Activated T-cell treated with anti-CD3 and anti-CD28 coated beads, Interleukin-2, amount 50 U/mL, for 4 hours (primary cell): ENCODE measurements at regions not wholly inside any gene's neighbourhood (a gene's known extent, or its start where the extent isn't known, plus 50 kb on each side); places are given as distances from the start of the nearest gene placed in this dataset.

ENCODE experiments used
- ATAC-seq, 2 donors: fragments of 200-7000 bp; cut with Tn5 transposase; one replicate each; pipeline ENCODE4 v1.10.0; 2021
- DNase-seq: peaks from one replicate; pipeline ENCODE4 v3.0.0-alpha.2; 2020
- H3K27me3 Mint-ChIP-seq: one replicate; pipeline ENCODE4 v1.8.0; 2021; ENCODE audit warnings: low read depth, mixed read lengths
- H3K36me3 Mint-ChIP-seq: one replicate; pipeline ENCODE4 v1.8.0; 2022; ENCODE audit warnings: mixed read lengths; ENCODE audit not compliant: insufficient read depth
- H3K4me1 Mint-ChIP-seq: one replicate; pipeline ENCODE4 v1.8.0; 2021; ENCODE audit warnings: low read depth, mixed read lengths
- H3K4me3 Mint-ChIP-seq: one replicate; pipeline ENCODE4 v1.8.0; 2021; ENCODE audit warnings: mild to moderate bottlenecking, moderate library complexity, mixed read lengths
- H3K9me3 Mint-ChIP-seq: one replicate; pipeline ENCODE4 v1.8.0; 2021; ENCODE audit warnings: mixed read lengths

DNA sequence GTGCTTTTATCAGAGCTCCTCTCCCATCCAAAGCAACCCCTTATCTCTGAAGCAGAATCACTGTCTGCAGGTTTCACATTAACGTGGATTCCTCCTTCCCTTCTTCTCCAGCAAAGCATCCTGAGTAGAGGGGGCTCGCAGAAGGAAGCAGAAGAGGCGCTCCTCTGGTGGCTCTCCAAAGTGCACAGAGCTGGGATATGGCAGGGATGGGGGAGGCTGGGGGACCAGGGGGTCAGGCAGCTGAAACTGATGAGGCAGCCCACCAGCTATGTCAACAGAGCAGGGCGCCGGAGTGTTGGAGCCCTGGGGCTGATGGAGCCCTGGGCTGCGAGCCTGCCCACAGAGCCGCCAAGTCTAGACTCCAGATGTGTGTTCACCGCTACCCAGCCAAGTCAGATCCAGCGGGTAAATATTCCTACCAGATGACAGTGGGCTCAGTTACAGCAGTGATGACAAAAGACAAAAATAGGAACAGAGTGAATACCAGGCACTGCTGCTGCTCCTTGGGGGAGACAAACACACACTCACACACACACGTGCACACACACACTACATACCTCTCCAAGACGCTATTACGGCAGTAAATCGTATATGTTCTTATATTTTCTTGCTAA lies 678.3 kb upstream of the ID2 start:
- H3K27me3 Mint-ChIP-seq = no peaks in the 10 kb centered on the region
- no peak for DNase-seq
- ATAC-seq = no peak
- H3K9me3 Mint-ChIP-seq = no peaks in the 10 kb centered on the region
- no peak overlapping the region for H3K4me3 Mint-ChIP-seq
- H3K36me3 Mint-ChIP-seq = no peaks in the 10 kb centered on the region
- H3K4me1 Mint-ChIP-seq = no peaks in the 10 kb centered on the region

DNA sequence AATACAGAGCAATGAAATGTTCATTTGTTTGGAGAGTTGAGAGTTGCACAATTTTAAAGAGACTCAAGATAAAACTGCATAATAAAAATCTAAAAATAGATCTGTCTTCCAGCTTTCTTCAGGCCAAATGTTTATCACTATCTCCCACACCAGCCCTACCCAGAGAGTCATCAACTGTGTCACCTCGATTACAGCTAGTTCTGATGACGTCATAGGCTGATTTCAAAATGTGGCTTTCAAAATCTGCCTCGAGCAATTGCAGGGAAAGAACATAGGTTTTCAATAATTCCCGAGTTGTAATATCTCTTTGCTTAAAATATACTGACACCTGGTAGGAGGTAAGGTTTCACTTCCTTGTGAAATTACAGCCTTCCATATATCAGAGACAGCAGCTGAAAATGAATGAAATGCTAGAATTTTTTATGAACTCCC lies 677.6 kb upstream of the ID2 start:
- DNase-seq (no peak), ATAC-seq (no peak)
- no peaks in the 10 kb centered on the region for H3K27me3 Mint-ChIP-seq
- H3K4me1 Mint-ChIP-seq = no peaks in the 10 kb centered on the region
- H3K4me3 Mint-ChIP-seq = no peak overlapping the region
- H3K9me3 Mint-ChIP-seq = no peaks in the 10 kb centered on the region
- no peaks in the 10 kb centered on the region for H3K36me3 Mint-ChIP-seq

DNA sequence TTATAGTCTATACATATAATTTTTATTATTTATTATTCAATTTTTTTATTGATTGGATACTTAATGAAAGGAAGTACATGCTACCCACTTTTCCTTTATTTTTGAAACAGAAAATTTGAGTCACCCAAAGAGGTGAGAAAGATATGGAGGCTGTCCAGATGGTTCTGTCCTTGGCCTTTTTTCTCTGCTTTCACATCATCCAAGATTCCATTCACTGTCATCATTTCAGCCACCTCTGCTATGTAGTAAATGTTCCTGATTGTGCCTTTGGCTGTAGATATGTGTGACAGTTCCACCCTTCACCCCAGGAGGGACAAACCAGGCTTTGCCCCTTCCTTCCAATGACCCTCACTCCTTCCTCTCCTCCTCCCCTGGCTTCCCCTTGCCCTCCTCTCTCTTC lies 675.7 kb upstream of the ID2 start:
- Mint-ChIP-seq H3K4me1 (no peaks in the 10 kb centered on the region), H3K27me3 (no peaks in the 10 kb centered on the region), H3K9me3 (no peaks in the 10 kb centered on the region), H3K36me3 (no peaks in the 10 kb centered on the region), H3K4me3 (no peak overlapping the region)
- DNase-seq = no peak
- ATAC-seq = no peak

DNA sequence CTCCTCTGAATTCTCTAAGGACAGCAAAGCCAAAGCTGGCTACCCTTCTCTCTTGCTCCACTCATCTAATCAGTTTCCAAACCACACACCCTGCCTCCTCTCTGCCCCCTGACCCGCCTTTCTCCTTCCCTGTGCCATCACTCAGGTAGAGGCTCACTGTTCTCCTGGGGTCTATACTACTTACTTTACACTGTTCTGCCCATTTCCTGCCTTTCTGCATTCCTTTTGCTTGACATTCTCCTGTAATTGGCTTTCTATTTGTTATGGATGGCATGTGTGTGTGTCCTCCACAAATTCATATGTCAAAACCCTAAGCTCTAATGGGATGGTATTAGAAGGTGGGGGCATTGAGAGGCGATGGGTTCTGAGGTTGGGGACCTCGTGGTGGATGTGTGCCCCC lies 675.2 kb upstream of the ID2 start:
- H3K9me3 Mint-ChIP-seq = no peaks in the 10 kb centered on the region
- ATAC-seq (no peak), DNase-seq (no peak)
- H3K36me3 Mint-ChIP-seq = no peaks in the 10 kb centered on the region
- no peaks in the 10 kb centered on the region for H3K27me3 Mint-ChIP-seq
- no peak overlapping the region for H3K4me3 Mint-ChIP-seq
- H3K4me1 Mint-ChIP-seq = no peaks in the 10 kb centered on the region

DNA sequence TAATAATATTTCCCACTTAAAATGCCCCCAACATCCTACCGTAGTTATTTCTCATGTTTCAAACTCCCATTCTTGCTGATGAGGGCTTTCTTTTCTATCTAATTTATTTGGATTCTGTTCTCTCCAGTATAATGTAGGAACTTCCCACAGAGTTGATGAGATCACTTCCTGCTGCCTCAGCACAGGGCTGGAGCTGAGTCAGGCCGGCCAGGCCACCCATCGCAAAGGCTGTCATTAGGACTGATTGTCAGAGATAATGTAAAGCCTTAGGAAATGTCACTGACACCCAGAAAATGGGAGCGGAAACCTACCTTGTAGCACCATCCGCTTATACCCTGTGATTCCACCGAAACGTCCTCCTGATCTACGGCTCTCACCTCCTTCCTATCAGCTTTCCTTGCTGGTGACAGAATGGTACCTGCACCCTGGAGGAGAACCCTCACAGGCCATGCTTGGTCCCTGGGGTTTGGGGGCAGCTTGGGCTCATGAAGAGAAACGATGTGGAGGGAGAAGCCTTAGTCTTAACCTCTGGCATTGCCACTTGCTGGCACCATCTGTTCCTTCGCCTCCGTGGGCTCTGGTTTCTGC lies 672.8 kb upstream of the ID2 start:
- Mint-ChIP-seq H3K4me3 (no peak overlapping the region), H3K4me1 (no peaks in the 10 kb centered on the region), H3K27me3 (no peaks in the 10 kb centered on the region), H3K36me3 (no peaks in the 10 kb centered on the region), H3K9me3 (no peaks in the 10 kb centered on the region)
- ATAC-seq (no peak), DNase-seq (no peak)

DNA sequence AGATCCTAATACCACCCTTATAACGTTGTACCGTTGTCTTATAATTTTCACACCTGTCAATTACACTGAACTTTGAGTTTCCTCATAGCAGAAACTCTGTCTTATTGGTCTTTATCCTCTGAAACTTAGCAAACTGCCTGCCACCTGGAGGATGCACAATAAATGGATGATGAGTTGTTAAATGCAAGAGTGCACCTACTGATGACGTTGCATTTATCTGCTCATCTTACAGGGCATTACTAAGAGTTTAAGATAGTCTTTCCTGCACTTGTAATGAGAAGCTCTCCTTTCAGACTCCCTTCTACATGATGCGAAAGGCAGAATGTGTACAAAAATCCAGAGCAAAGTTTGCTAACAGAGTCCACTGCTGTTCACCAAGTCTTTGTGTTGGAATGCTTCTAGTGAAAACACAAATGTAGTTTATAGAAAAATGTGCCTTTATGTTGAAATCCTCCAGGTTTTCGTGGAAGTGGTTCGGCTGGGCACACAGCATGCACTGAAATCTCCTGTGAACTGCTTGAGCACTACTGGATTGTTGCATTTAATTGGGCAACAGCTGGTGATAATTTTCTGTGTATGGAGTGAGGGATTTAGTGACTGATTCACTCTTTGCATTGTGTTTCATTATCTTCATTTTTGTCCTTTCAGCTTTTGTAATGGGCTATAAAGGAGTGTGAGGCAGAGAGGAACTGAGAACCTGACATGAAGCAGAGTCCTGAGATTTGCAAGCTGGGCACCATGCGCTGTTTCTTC lies 665.8 kb upstream of the ID2 start:
- ATAC-seq = no peak
- no peaks in the 10 kb centered on the region for H3K36me3 Mint-ChIP-seq
- H3K4me3 Mint-ChIP-seq = no peak overlapping the region
- H3K9me3 Mint-ChIP-seq = no peaks in the 10 kb centered on the region
- no peak for DNase-seq
- no peaks in the 10 kb centered on the region for H3K4me1 Mint-ChIP-seq
- H3K27me3 Mint-ChIP-seq = no peaks in the 10 kb centered on the region

DNA sequence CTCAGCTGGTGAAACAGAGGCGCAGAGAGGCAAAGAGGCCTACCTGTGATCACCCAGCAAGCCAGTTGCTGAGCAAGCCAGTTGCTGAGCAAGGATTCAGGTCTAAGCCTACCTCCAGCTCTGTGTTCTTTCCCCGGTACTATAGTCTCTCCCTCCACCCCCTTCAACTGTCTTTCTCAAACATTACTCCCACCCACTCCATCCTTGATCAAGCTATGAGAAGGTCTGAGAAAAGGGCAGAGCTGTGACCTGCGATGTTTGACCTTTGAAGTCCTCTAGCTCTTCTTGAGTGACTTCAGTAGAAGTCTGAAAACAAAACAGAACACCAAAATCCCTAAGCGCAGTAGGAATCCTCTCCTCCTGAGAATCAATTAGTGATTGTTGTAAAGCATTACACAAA lies 665.2 kb upstream of the ID2 start:
- no peak overlapping the region for H3K4me3 Mint-ChIP-seq
- no peaks in the 10 kb centered on the region for H3K27me3 Mint-ChIP-seq
- no peaks in the 10 kb centered on the region for H3K36me3 Mint-ChIP-seq
- ATAC-seq (no peak), DNase-seq (no peak)
- H3K9me3 Mint-ChIP-seq = no peaks in the 10 kb centered on the region
- no peaks in the 10 kb centered on the region for H3K4me1 Mint-ChIP-seq

DNA sequence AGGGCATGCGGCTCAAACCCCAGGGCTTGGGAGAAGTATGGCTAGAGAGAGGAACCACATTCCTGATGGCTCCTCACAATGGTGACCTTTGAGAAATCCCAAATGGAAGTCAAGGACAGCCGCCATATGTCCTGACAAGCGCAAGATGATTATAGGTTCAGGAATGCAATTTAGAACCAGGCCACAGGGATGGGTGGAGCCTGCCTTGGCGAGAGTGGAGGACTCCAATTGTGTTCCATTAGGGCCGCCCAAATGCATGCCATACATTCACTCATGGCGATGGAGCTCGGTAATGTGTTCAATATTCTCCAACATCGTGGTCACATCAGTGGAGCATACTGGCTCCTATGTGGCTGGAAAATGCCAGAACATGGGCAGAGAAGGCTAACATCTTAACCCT lies 662.9 kb upstream of the ID2 start:
- Mint-ChIP-seq H3K4me3 (no peak overlapping the region), H3K27me3 (no peaks in the 10 kb centered on the region), H3K9me3 (no peaks in the 10 kb centered on the region), H3K4me1 (peaks cover 10% of the 10 kb centered on the region), H3K36me3 (no peaks in the 10 kb centered on the region)
- no peak for ATAC-seq
- no peak for DNase-seq

DNA sequence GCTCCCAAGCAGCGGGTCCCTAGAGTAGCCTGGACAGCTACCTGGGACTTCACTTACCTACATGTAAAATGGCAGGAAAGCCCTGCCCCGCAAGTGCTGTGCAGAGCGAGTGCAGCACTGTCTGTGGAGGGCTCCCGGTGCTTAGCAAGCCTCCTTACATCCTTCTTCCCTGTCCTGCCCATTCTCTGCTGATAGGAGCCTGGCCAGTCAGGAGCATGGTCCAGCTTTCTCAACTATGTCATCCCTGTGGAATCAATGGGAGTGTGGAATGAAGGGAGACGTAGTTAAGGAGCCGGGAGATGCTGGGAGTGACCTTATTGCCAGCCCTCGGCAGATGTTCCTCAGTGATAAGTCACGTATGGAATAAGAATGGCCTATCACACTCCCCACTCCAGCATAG lies 661.9 kb upstream of the ID2 start:
- Mint-ChIP-seq H3K27me3 (no peaks in the 10 kb centered on the region), H3K4me3 (no peak overlapping the region), H3K4me1 (peaks cover 10% of the 10 kb centered on the region), H3K9me3 (no peaks in the 10 kb centered on the region), H3K36me3 (no peaks in the 10 kb centered on the region)
- no peak for DNase-seq
- ATAC-seq = no peak

DNA sequence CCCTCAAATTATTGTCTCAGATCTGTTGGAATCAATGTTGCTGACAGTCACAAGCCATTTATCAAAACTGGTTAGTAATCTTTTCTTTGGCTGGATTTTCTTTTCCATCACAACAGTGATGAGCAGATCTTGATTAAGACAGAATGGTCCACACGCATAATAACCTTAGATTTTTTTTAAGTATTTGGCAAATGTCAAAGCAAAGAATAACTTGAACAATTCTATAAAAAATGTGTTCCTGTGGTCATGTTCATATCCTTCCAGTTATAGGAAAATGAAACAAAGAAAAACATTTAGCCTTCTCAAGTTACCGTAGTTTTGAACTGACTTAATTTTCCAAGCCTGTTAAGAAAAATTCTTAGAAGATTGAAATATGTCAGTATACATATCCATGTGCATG lies 659.9 kb upstream of the ID2 start:
- no peaks in the 10 kb centered on the region for H3K9me3 Mint-ChIP-seq
- DNase-seq (no peak), ATAC-seq (no peak)
- peaks cover 10% of the 10 kb centered on the region for H3K4me1 Mint-ChIP-seq
- H3K27me3 Mint-ChIP-seq = no peaks in the 10 kb centered on the region
- H3K36me3 Mint-ChIP-seq = no peaks in the 10 kb centered on the region
- H3K4me3 Mint-ChIP-seq = no peak overlapping the region

DNA sequence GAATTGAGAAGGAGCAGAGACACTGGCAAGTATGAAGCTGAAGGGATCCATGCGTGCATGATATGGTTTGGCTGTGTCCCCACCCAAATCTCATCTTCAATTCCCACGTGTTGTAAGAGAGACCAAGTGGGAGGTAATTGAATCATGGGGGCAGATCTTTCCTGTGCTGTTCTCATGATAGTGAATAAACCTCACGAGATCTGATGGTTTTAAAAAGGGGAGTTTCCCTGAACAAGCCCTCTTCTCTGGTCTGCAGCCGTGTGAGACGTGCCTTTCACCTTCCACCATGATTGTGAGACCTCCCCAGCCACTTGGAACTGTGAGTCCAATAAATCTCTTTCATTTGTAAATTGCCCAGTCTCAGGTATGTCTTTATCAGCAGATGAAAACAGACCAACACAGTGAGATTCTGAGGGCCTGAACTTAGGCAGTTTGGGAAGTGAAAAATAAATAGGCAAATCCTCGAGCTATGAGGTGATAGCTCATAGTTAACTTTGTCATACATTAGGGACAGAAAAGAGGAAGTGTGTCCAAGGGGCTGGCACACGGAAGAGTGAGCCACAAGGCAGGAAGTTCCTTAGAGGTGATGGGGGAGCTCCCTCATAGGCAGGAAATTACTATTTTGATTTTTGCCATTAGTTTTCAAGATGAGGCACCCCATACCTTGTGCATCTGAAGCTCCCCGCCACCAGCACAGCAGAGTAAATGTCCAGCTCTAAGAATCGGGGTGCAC lies 658.8 kb upstream of the ID2 start:
- Mint-ChIP-seq H3K36me3 (no peaks in the 10 kb centered on the region), H3K27me3 (no peaks in the 10 kb centered on the region), H3K9me3 (no peaks in the 10 kb centered on the region), H3K4me3 (no peak overlapping the region), H3K4me1 (peaks cover 10% of the 10 kb centered on the region)
- ATAC-seq (no peak), DNase-seq (no peak)

DNA sequence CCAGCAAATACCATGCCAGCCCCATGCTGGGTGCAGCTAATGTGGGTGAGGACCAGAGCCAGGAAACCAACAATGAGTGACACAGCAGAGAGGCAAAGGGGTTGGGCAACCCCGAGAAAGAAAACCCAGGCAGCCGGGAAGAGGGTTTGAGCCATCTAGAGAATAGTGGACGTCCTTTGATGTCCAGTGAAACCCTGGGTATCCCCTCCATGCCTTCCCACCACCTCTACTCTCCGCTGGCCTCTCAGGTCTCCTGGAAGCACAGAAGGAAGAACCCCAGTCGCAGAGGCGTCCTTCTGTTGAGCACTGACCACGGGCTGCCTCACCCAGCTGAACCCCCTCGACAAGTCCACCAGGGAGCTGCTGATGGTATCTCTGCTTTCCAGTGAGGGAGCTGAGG lies 657.4 kb upstream of the ID2 start:
- no peaks in the 10 kb centered on the region for H3K36me3 Mint-ChIP-seq
- H3K4me1 Mint-ChIP-seq = peaks cover 10% of the 10 kb centered on the region
- ATAC-seq (no peak), DNase-seq (no peak)
- no peaks in the 10 kb centered on the region for H3K27me3 Mint-ChIP-seq
- H3K4me3 Mint-ChIP-seq = no peak overlapping the region
- H3K9me3 Mint-ChIP-seq = no peaks in the 10 kb centered on the region

DNA sequence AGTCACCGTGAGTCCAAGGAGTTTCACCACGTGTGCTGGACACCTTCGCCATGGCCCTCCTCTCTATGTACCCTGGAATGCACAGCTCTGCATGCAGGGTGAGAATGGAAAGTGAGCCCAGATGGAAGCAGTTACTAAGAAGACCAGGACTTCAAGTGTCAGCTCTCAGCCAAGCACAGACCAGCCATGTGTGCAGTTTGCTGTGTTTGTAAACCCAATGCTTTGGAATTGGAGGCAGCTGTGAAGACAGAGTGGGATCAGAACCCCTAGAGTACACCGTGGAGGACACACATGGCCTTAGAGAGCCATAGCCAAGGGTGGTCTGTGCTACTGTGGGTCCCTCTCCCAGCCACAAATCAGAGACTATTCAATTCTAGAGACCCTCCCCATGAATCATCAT lies 655.5 kb upstream of the ID2 start:
- DNase-seq (no peak), ATAC-seq (no peak)
- Mint-ChIP-seq H3K36me3 (no peaks in the 10 kb centered on the region), H3K27me3 (peaks cover 1% of the 10 kb centered on the region), H3K4me1 (peaks cover 10% of the 10 kb centered on the region), H3K4me3 (no peak overlapping the region), H3K9me3 (no peaks in the 10 kb centered on the region)

DNA sequence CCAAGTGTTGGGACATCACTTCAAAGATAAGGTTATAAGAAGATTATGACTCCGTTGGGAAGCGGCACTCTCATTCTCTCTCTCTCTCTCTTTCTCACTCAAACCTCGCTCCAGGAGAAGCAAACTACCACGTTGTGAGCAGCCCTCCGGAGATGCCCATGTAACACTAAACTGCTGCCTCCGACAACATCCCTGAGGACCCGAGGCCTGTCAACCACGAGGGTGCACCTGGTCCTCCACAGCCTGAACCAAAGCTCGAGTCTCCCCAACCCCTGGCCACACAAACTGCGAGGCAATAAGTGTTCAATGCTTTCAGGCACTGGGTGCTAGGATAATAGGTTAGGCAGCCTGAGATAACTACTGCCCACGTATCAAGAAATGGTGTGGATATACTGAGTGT lies 654.5 kb upstream of the ID2 start:
- Mint-ChIP-seq H3K4me1 (peaks cover 8% of the 10 kb centered on the region), H3K9me3 (no peaks in the 10 kb centered on the region), H3K27me3 (peaks cover 1% of the 10 kb centered on the region), H3K36me3 (no peaks in the 10 kb centered on the region), H3K4me3 (no peak overlapping the region)
- DNase-seq = no peak
- ATAC-seq = no peak

DNA sequence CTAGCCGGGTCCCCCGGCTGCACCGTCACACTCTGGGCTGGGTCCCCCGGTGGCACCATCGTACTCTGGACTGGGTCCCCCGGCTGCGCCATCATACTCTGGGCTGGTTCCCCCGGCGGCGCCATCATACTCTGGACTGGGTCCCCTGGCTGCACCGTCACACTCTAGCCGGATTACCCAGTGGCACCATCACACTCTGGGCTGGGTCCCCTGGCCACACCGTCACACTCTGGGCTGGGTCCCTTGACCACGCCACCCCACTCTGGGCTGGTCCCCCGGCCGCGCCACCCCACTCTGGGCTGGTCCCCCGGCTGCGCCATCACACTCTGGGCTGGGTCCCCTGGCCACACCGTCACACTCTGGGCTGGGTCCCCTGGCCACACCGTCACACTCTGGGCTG lies 653.8 kb upstream of the ID2 start:
- Mint-ChIP-seq H3K4me1 (peaks cover 5% of the 10 kb centered on the region), H3K9me3 (no peaks in the 10 kb centered on the region), H3K27me3 (peaks cover 1% of the 10 kb centered on the region), H3K36me3 (no peaks in the 10 kb centered on the region), H3K4me3 (no peak overlapping the region)
- DNase-seq (no peak), ATAC-seq (no peak)
